ENCODE measurements at regions not wholly inside any gene's neighbourhood (a gene's known extent, or its start where the extent isn't known, plus 50 kb on each side); places are given as distances from the start of the nearest gene placed in this dataset.

- no peak for TF ChIP-seq CTCF (IDR thresholded peaks at IDR 0.05; ENCODE audit: poor library complexity, severe bottlenecking)
- no peak for ATAC-seq (ENCODE audit: low read depth)
These were observed 396.3 kb downstream of the TRIB2 start for GRCh38 chr2:13113002-13113401.

GRCh38 chr2:13114391-13114790, 397.7 kb downstream of the TRIB2 start:
- Histone ChIP-seq H3K9me3 (ENCODE audit: severe bottlenecking) (no peaks in the 10 kb centered on the region), H3K36me3 (ENCODE audit: low read depth) (no peaks in the 10 kb centered on the region), H3K27ac (ENCODE audit: poor library complexity, severe bottlenecking) (no peak overlapping the region), H3K27me3 (ENCODE audit: insufficient read depth, poor library complexity, severe bottlenecking) (no peaks in the 10 kb centered on the region), H3K4me1 (ENCODE audit: insufficient read depth, poor library complexity, severe bottlenecking) (no peaks in the 10 kb centered on the region), H3K4me3 (ENCODE audit: severe bottlenecking) (no peak overlapping the region)
- TF ChIP-seq CTCF (IDR thresholded peaks at IDR 0.05; ENCODE audit: poor library complexity, severe bottlenecking) = no peak
- ATAC-seq (ENCODE audit: low read depth) = no peak; the same call in 2 of the 3 replicates
- no peak for DNase-seq (ENCODE audit: low spot score)

More at GRCh38 chr2:13113002-13113401, 396.3 kb downstream of the TRIB2 start:
- H3K4me3 ChIP-seq (ENCODE audit: severe bottlenecking) = no peak overlapping the region
- no peaks in the 10 kb centered on the region for H3K4me1 ChIP-seq (ENCODE audit: insufficient read depth, poor library complexity, severe bottlenecking)
- H3K9me3 ChIP-seq (ENCODE audit: severe bottlenecking) = no peaks in the 10 kb centered on the region
- no peaks in the 10 kb centered on the region for H3K36me3 ChIP-seq (ENCODE audit: low read depth)
- H3K27ac ChIP-seq (ENCODE audit: poor library complexity, severe bottlenecking) = no peak overlapping the region
- no peak for DNase-seq (ENCODE audit: low spot score)
- H3K27me3 ChIP-seq (ENCODE audit: insufficient read depth, poor library complexity, severe bottlenecking) = no peaks in the 10 kb centered on the region

- no peak for TF ChIP-seq CTCF (IDR thresholded peaks at IDR 0.05; ENCODE audit: poor library complexity, severe bottlenecking)
- Histone ChIP-seq H3K4me1 (ENCODE audit: insufficient read depth, poor library complexity, severe bottlenecking) (no peaks in the 10 kb centered on the region), H3K36me3 (ENCODE audit: low read depth) (no peaks in the 10 kb centered on the region), H3K27ac (ENCODE audit: poor library complexity, severe bottlenecking) (no peak overlapping the region), H3K27me3 (ENCODE audit: insufficient read depth, poor library complexity, severe bottlenecking) (no peaks in the 10 kb centered on the region), H3K4me3 (ENCODE audit: severe bottlenecking) (no peak overlapping the region), H3K9me3 (ENCODE audit: severe bottlenecking) (no peaks in the 10 kb centered on the region)
- DNase-seq (ENCODE audit: low spot score) (no peak), ATAC-seq (ENCODE audit: low read depth) (0 out of 3 replicates have a peak, but pooled peaks have one; percentile 27)
These were observed 398.9 kb downstream of the TRIB2 start for GRCh38 chr2:13115643-13116042.

GRCh38 chr2:13121096-13121495, 404.4 kb downstream of the TRIB2 start:
- no peak overlapping the region for H3K4me3 ChIP-seq (ENCODE audit: severe bottlenecking)
- H3K27me3 ChIP-seq (ENCODE audit: insufficient read depth, poor library complexity, severe bottlenecking) = no peaks in the 10 kb centered on the region
- no peak for DNase-seq (ENCODE audit: low spot score)
- no peaks in the 10 kb centered on the region for H3K9me3 ChIP-seq (ENCODE audit: severe bottlenecking)
- no peaks in the 10 kb centered on the region for H3K4me1 ChIP-seq (ENCODE audit: insufficient read depth, poor library complexity, severe bottlenecking)
- H3K27ac ChIP-seq (ENCODE audit: poor library complexity, severe bottlenecking) = no peak overlapping the region
- TF ChIP-seq CTCF (IDR thresholded peaks at IDR 0.05; ENCODE audit: poor library complexity, severe bottlenecking) = no peak
- no peaks in the 10 kb centered on the region for H3K36me3 ChIP-seq (ENCODE audit: low read depth)
- no peak for ATAC-seq (ENCODE audit: low read depth)

GRCh38 chr2:13128139-13128538, 411.4 kb downstream of the TRIB2 start:
- no peak overlapping the region for H3K27ac ChIP-seq (ENCODE audit: poor library complexity, severe bottlenecking)
- TF ChIP-seq CTCF (IDR thresholded peaks at IDR 0.05; ENCODE audit: poor library complexity, severe bottlenecking) = no peak

More at GRCh38 chr2:13128139-13128538, 411.4 kb downstream of the TRIB2 start:
- Histone ChIP-seq H3K4me3 (ENCODE audit: severe bottlenecking) (no peak overlapping the region), H3K9me3 (ENCODE audit: severe bottlenecking) (no peaks in the 10 kb centered on the region), H3K36me3 (ENCODE audit: low read depth) (no peaks in the 10 kb centered on the region), H3K27me3 (ENCODE audit: insufficient read depth, poor library complexity, severe bottlenecking) (no peaks in the 10 kb centered on the region), H3K4me1 (ENCODE audit: insufficient read depth, poor library complexity, severe bottlenecking) (no peaks in the 10 kb centered on the region)
- DNase-seq (ENCODE audit: low spot score) = no peak
- no peak for ATAC-seq (ENCODE audit: low read depth)

Data from RWPE2 (cell line).